22Rv1 (cell line): ENCODE measurements at regions not wholly inside any gene's neighbourhood (a gene's known extent, or its start where the extent isn't known, plus 50 kb on each side); places are given as distances from the start of the nearest gene placed in this dataset.
"Not testable (repeated sequence)": the region's sequence is repeated elsewhere in the genome, so short reads cannot be mapped to it uniquely, and the experiment has no call there.

ENCODE experiments used
- H3K27ac ChIP-seq: fragments of 450-650 bp; 2 replicates; pipeline ENCODE4 v1.5.1; 2017
- CTCF ChIP-seq: fragments of 450-650 bp; IDR thresholded peaks from 2 replicates; pipeline ENCODE4 v1.5.1; 2017; ENCODE audit warnings: mild to moderate bottlenecking
- ZFX ChIP-seq: fragments of 450-650 bp; IDR thresholded peaks from 2 replicates; pipeline ENCODE4 v1.6.1; 2017; ENCODE audit warnings: antibody characterized with exemption, borderline replicate concordance

DNA sequence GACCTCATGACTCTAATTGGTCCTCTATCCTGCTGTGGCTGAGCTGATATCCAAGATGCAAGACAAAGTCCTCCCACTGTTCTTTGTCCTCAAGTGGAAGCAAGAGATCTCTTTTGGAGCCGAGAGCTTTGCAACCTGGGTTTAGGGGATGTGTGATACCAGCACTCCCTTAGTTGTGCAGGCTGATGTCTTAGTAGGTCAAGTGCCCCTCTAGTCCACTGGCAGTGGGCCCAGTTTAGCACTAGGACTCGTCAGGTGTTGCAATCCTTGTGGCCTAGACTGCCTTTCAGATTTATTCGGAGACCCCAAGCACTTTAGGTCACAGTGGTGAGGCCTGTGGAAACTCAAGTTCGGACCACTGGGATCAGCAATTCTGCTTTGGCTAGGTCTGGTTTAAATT is 64.0 kb downstream of the GPRASP3 start:
- no peak overlapping the region for H3K27ac ChIP-seq
- no peak for TF ChIP-seq ZFX
- TF ChIP-seq CTCF = no peak

DNA sequence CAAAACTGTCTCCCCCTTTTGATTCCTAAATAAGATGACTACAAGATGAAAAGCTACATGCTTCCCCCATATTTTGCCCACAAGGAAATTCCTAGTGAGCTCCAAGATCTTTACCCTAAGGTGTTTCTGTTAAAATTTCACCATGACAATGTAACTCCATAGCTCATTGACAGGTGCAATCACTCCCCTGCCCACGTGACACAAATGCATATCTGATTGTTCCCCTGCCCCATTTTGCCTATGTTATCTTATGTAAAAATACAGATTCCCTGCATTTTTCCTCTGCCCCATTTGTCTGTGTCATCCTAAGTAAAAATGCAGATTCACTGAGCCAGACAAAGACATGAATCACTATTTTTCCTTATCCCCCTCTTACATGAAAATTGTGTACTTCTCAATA is 66.7 kb downstream of the GPRASP3 start:
- TF ChIP-seq CTCF (no peak), ZFX (no peak)
- no peak overlapping the region for H3K27ac ChIP-seq

GRCh38 chrX:102808336-102808735 is 87.8 kb downstream of the GPRASP3 start:
- TF ChIP-seq ZFX = no peak
- no peak for TF ChIP-seq CTCF
- H3K27ac ChIP-seq = no peak overlapping the region

DNA sequence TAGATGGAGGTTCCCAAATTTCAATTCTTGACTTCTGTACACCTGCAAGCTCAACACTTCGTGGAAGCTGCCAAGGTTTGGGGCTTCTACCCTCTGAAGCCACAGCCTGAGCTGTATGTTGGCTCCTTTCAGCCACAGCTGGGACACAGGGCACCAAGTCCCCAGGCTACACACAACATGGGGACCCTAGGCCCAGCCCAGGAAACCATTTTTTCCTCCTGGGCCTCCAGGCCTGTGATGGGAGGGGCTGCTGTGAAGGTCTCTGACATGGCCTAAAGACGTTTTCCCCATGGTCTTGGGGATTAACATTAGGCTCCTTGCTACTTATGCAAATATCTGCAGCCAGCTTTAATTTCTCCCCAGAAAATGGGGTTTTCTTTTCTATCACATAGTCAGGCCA is 97.7 kb downstream of the GPRASP3 start:
- not testable (repeated sequence) for H3K27ac ChIP-seq

- TF ChIP-seq CTCF (no peak), ZFX (no peak)
- no peak overlapping the region for H3K27ac ChIP-seq
These were observed 104.4 kb upstream of the RAB40AL start for GRCh38 chrX:102832661-102833060.

GRCh38 chrX:102833136-102833535 is 103.9 kb upstream of the RAB40AL start:
- TF ChIP-seq ZFX = no peak
- no peak for TF ChIP-seq CTCF
- H3K27ac ChIP-seq = no peak overlapping the region

DNA sequence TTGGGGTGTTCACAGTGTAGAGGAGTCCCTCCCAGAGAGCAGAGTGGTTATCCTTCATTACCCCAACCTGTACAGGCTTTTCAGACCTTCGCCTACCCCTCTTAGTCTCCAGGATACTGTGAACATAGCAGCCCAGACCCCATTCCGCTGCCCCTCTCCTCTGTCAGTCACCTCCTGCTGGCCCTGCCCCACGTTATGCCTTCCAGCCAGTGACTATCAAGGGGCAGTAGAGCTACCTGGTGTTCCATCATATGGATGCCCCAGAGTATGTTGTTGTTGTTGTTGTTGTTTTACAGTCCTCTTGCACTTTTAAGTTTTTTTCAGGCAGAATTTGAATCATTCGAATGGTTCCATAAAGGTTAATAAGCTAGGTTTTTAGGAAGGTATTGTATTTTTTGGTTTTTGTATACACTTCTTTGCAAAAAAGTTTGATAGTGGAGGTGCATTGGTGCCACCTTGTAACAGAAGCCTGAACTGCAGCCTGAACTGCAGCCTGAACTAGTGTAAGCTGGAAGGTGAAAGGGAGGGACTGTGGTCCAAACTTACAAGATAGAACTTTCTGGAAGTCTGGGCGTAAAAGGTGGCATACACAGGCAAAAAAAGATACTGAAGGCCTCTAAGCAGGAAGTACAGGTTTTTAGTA is 101.4 kb upstream of the RAB40AL start:
- no peak for TF ChIP-seq ZFX
- TF ChIP-seq CTCF = peak; percentile 57
- H3K27ac ChIP-seq = no peak overlapping the region

DNA sequence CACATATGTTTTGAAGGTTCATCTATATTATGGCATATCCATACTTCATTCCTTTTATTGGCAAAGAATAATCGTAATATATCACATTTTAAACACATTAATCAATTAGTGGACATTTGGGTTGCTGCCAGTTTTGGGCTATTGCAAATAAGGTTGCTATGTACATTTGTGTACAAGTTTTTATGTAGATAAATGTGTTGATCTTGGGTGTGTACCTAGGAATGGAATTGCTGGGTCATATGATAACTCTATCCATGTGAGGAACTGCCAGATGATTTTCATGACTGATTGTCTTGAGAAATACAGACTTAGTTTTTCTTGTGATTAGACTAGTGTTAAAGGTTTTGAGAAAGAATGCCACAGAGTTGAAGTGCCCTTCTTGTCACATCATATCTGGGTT is 99.2 kb upstream of the RAB40AL start:
- 0 out of 2 replicates have a peak overlapping the region, but pooled peaks have one; percentile 17 for H3K27ac ChIP-seq
- TF ChIP-seq ZFX (no peak), CTCF (no peak)
